ENCODE measurements at regions not wholly inside any gene's neighbourhood (a gene's known extent, or its start where the extent isn't known, plus 50 kb on each side); places are given as distances from the start of the nearest gene placed in this dataset.

DNA sequence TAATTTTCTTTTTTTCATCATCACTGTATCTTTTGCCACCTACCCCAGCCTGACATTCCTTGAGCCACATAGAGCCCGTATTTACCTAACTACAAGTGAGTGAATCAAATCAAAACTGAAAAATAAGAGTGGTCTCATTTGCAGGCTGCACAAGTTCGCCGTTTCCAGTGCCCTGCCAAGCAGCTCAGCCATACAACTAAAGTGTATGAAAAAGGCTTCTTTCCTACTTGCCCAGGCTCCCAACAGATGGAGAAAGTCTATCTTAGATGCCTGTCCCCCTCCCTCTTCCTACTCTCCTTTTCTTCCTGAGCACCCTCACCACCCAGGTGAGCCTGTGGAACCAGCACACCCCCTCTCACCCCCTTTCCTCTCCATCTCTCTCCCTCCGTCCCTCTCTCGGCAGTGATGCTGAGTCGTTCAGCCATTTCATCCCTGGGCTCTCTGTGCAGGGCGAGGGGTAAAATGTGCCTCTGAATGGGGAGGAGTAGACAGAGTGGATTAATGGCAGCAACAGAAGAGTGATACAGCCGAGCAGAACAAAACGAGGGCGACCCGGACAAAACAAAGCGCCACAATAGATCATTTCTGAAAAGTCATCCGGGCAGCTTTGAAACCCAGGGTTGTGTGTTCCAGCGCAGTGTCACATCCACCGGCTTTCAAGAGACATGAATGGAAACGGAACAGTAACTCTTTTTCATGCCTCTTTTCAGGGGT is 65.0 kb upstream of the POU3F3 start:
- in situ Hi-C loops (cut with HindIII; ENCODE audit: extremely low pct_ligation_motif_present, low pct_unique_long_range_greater_than_20kb) = no loop called here
- intact Hi-C loops (cut with micrococcal nuclease; ENCODE audit: unreplicated experiment) = no loop called here
- Histone ChIP-seq H3K4me1 (ENCODE audit: insufficient read depth, low read length) (no peaks in the 10 kb centered on the region), H3K9ac (ENCODE audit: insufficient read depth, low read depth, low read length) (no peak overlapping the region), H3K36me3 (replicated peaks in 1 of 2; ENCODE audit: control insufficient read depth in 1 of 2, insufficient read depth in 2 of 2, low read length in 2 of 2) (no peaks in the 10 kb centered on the region), H3K4me2 (ENCODE audit: low read depth, low read length) (no peak overlapping the region), H2AFZ (ENCODE audit: low read length) (no peak overlapping the region), H3K27me3 (ENCODE audit: control insufficient read depth in 1 of 2, insufficient read depth in 2 of 2, low read length in 2 of 2) (peaks cover 0 to 17% of the 10 kb centered on the region in 2 experiments; a peak in 3 of 5 replicates), H3K4me3 (replicated peaks in 1 of 3; ENCODE audit: insufficient read depth in 1 of 3, low read depth in 2 of 3, low read length in 3 of 3) (no peak overlapping the region), H4K20me1 (ENCODE audit: insufficient read depth, low read length) (no peaks in the 10 kb centered on the region), H3K9me3 (ENCODE audit: low read length) (no peaks in the 10 kb centered on the region), H3K27ac (ENCODE audit: extremely low read length, insufficient read depth, low read length) (no peak overlapping the region), H3K79me2 (ENCODE audit: insufficient read depth, low read length) (no peaks in the 10 kb centered on the region)
- CTCF ChIA-PET (ENCODE audit: low intra/inter-chr PET ratio, low total read pairs) = no interaction called here
- FAIRE-seq (no peak), ATAC-seq (no peak), DNase-seq (ENCODE audit: low spot score) (no peak)
- POLR2A ChIA-PET = no interaction called here
- 35% methylated on average over 16 of the region's 16 CpGs for WGBS (ENCODE audit: low lambda C conversion rate)
- no TSS peak for BruUV-seq (replicated peaks)
- TF ChIP-seq RBM39 (IDR thresholded peaks at IDR 0.05; ENCODE audit: low read depth, low read length, poor library complexity, severe bottlenecking) = no peak
- TF ChIP-seq BRCA1 (CRISPR knock-in tag; IDR thresholded peaks at IDR 0.05) = no peak
- no peak for TF ChIP-seq ISL2 (CRISPR knock-in tag; IDR thresholded peaks at IDR 0.05)
- TF ChIP-seq, protein P1, sequence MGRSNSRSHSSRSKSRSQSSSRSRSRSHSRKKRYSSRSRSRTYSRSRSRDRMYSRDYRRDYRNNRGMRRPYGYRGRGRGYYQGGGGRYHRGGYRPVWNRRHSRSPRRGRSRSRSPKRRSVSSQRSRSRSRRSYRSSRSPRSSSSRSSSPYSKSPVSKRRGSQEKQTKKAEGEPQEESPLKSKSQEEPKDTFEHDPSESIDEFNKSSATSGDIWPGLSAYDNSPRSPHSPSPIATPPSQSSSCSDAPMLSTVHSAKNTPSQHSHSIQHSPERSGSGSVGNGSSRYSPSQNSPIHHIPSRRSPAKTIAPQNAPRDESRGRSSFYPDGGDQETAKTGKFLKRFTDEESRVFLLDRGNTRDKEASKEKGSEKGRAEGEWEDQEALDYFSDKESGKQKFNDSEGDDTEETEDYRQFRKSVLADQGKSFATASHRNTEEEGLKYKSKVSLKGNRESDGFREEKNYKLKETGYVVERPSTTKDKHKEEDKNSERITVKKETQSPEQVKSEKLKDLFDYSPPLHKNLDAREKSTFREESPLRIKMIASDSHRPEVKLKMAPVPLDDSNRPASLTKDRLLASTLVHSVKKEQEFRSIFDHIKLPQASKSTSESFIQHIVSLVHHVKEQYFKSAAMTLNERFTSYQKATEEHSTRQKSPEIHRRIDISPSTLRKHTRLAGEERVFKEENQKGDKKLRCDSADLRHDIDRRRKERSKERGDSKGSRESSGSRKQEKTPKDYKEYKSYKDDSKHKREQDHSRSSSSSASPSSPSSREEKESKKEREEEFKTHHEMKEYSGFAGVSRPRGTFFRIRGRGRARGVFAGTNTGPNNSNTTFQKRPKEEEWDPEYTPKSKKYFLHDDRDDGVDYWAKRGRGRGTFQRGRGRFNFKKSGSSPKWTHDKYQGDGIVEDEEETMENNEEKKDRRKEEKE (IDR thresholded peaks at IDR 0.05) = no peak
- TF ChIP-seq ZFX (CRISPR knock-in tag; IDR thresholded peaks at IDR 0.05; ENCODE audit: low read depth) = no peak
- no peak for TF ChIP-seq ZNF614 (CRISPR knock-in tag; IDR thresholded peaks at IDR 0.05; ENCODE audit: borderline replicate concordance)
- no peak for TF ChIP-seq AGO2 (optimal IDR thresholded peaks at IDR 0.05; ENCODE audit: low read depth, low read length)
- no peak for TF ChIP-seq SMAD3 (CRISPR knock-in tag; IDR thresholded peaks at IDR 0.05)
- no peak for TF ChIP-seq ZFY (CRISPR knock-in tag; IDR thresholded peaks at IDR 0.05)
- TF ChIP-seq, protein P2, sequence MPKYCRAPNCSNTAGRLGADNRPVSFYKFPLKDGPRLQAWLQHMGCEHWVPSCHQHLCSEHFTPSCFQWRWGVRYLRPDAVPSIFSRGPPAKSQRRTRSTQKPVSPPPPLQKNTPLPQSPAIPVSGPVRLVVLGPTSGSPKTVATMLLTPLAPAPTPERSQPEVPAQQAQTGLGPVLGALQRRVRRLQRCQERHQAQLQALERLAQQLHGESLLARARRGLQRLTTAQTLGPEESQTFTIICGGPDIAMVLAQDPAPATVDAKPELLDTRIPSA (CRISPR knock-in tag; IDR thresholded peaks at IDR 0.05; ENCODE audit: borderline replicate concordance) = no peak
- no peak for TF ChIP-seq SAP130 (CRISPR knock-in tag; IDR thresholded peaks at IDR 0.05; ENCODE audit: low read depth)
- no peak for TF ChIP-seq ZNF136 (CRISPR knock-in tag; IDR thresholded peaks at IDR 0.05; ENCODE audit: low read depth)
- no peak for TF ChIP-seq SCMH1 (CRISPR knock-in tag; IDR thresholded peaks at IDR 0.05; ENCODE audit: borderline replicate concordance)

Data from HepG2 (cell line).